ENCODE measurements at regions not wholly inside any gene's neighbourhood (a gene's known extent, or its start where the extent isn't known, plus 50 kb on each side); places are given as distances from the start of the nearest gene placed in this dataset.

DNA sequence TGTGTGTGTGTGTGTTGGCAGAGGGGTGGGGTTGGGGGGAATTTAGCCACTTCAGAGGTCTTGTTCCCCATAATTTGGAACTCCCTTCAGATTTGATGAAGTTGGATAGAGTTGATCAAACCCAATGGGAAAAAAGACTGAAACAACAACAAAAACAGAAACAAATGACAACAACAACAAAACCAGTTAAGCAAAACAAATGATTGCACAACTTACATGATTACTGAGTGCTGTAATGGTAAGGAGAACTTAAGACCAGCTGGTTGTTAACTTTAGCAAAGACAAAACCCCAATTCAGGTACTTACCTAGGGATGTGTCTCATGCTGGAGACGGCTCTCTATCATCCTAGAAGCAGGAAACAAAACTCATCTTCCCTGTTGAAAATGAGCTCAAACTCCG, 107.8 kb upstream of the DDHD1 start:
- H3K4me3 ChIP-seq (replicated peaks in 1 of 4; ENCODE audit: control extremely low read depth in 1 of 4, insufficient read depth in 1 of 4, low read depth in 3 of 4, low read length in 4 of 4): no peak overlapping the region
- H3K27me3 ChIP-seq (ENCODE audit: control insufficient read depth, insufficient read depth, low read length): no peaks in the 10 kb centered on the region
- no peak overlapping the region for H3K4me2 ChIP-seq (ENCODE audit: extremely low read depth, insufficient read depth, low read length)
- no peak overlapping the region for H3K9ac ChIP-seq (ENCODE audit: insufficient read depth, low read length)
- H3K79me2 ChIP-seq (ENCODE audit: control insufficient read depth, insufficient read depth, low read length): no peaks in the 10 kb centered on the region
- no peak overlapping the region for H2AFZ ChIP-seq (ENCODE audit: low read length)
- H4K20me1 ChIP-seq (ENCODE audit: control insufficient read depth, extremely low read depth, insufficient read depth, low read length): no peaks in the 10 kb centered on the region
- H3K9me3 ChIP-seq (ENCODE audit: control insufficient read depth, insufficient read depth, low read depth, low read length): no peaks in the 10 kb centered on the region
- no peak for TF ChIP-seq EZH2 (IDR thresholded peaks at IDR 0.05; ENCODE audit: low read length, missing control alignments)
- no peak for TF ChIP-seq CTCF (conservative IDR thresholded peaks at IDR 0.05 in 1 of 2, IDR thresholded peaks at IDR 0.05 in 1 of 2; ENCODE audit: low read depth in 1 of 2, low read length in 2 of 2)
- H3K4me1 ChIP-seq (ENCODE audit: control insufficient read depth, extremely low read depth, insufficient read depth, low read length): no peaks in the 10 kb centered on the region
- DNase-seq (ENCODE audit: low read depth in 2 of 2): no peak
- no peak overlapping the region for H3K27ac ChIP-seq (ENCODE audit: insufficient read depth, low read length)
- no peaks in the 10 kb centered on the region for H3K36me3 ChIP-seq (ENCODE audit: control insufficient read depth, insufficient read depth, low read length)

- TF ChIP-seq CTCF (conservative IDR thresholded peaks at IDR 0.05 in 1 of 2, IDR thresholded peaks at IDR 0.05 in 1 of 2; ENCODE audit: low read depth in 1 of 2, low read length in 2 of 2) (no peak), EZH2 (IDR thresholded peaks at IDR 0.05; ENCODE audit: low read length, missing control alignments) (no peak)
- no peak overlapping the region for H3K27ac ChIP-seq (ENCODE audit: insufficient read depth, low read length)
- no peaks in the 10 kb centered on the region for H4K20me1 ChIP-seq (ENCODE audit: control insufficient read depth, extremely low read depth, insufficient read depth, low read length)
- H3K27me3 ChIP-seq (ENCODE audit: control insufficient read depth, insufficient read depth, low read length): no peaks in the 10 kb centered on the region
- no peak overlapping the region for H3K4me3 ChIP-seq (replicated peaks in 1 of 4; ENCODE audit: control extremely low read depth in 1 of 4, insufficient read depth in 1 of 4, low read depth in 3 of 4, low read length in 4 of 4)
- H3K79me2 ChIP-seq (ENCODE audit: control insufficient read depth, insufficient read depth, low read length): no peaks in the 10 kb centered on the region
- no peaks in the 10 kb centered on the region for H3K9me3 ChIP-seq (ENCODE audit: control insufficient read depth, insufficient read depth, low read depth, low read length)
- no peak for DNase-seq (ENCODE audit: low read depth in 2 of 2)
- no peak overlapping the region for H3K4me2 ChIP-seq (ENCODE audit: extremely low read depth, insufficient read depth, low read length)
- no peaks in the 10 kb centered on the region for H3K4me1 ChIP-seq (ENCODE audit: control insufficient read depth, extremely low read depth, insufficient read depth, low read length)
- no peak overlapping the region for H3K9ac ChIP-seq (ENCODE audit: insufficient read depth, low read length)
- no peak overlapping the region for H2AFZ ChIP-seq (ENCODE audit: low read length)
- no peaks in the 10 kb centered on the region for H3K36me3 ChIP-seq (ENCODE audit: control insufficient read depth, insufficient read depth, low read length)
Observed at GRCh38 chr14:53260286-53260685, 107.2 kb upstream of the DDHD1 start.

- peaks cover 2% of the 10 kb centered on the region for H3K27me3 ChIP-seq (ENCODE audit: control insufficient read depth, insufficient read depth, low read length)
- no peak overlapping the region for H3K4me2 ChIP-seq (ENCODE audit: extremely low read depth, insufficient read depth, low read length)
- DNase-seq (ENCODE audit: low read depth in 2 of 2): no peak
- no peak overlapping the region for H2AFZ ChIP-seq (ENCODE audit: low read length)
- H3K36me3 ChIP-seq (ENCODE audit: control insufficient read depth, insufficient read depth, low read length): no peaks in the 10 kb centered on the region
- no peaks in the 10 kb centered on the region for H3K4me1 ChIP-seq (ENCODE audit: control insufficient read depth, extremely low read depth, insufficient read depth, low read length)
- no peak overlapping the region for H3K4me3 ChIP-seq (replicated peaks in 1 of 4; ENCODE audit: control extremely low read depth in 1 of 4, insufficient read depth in 1 of 4, low read depth in 3 of 4, low read length in 4 of 4)
- H3K27ac ChIP-seq (ENCODE audit: insufficient read depth, low read length): no peak overlapping the region
- H3K79me2 ChIP-seq (ENCODE audit: control insufficient read depth, insufficient read depth, low read length): no peaks in the 10 kb centered on the region
- H4K20me1 ChIP-seq (ENCODE audit: control insufficient read depth, extremely low read depth, insufficient read depth, low read length): no peaks in the 10 kb centered on the region
- no peak for TF ChIP-seq CTCF (conservative IDR thresholded peaks at IDR 0.05 in 1 of 2, IDR thresholded peaks at IDR 0.05 in 1 of 2; ENCODE audit: low read depth in 1 of 2, low read length in 2 of 2)
- TF ChIP-seq EZH2 (IDR thresholded peaks at IDR 0.05; ENCODE audit: low read length, missing control alignments): no peak
- no peak overlapping the region for H3K9ac ChIP-seq (ENCODE audit: insufficient read depth, low read length)
- no peaks in the 10 kb centered on the region for H3K9me3 ChIP-seq (ENCODE audit: control insufficient read depth, insufficient read depth, low read depth, low read length)
Observed at GRCh38 chr14:53252141-53252540, 99.0 kb upstream of the DDHD1 start.

Data from fibroblast of lung (primary cell).